ENCODE measurements at regions not wholly inside any gene's neighbourhood (a gene's known extent, or its start where the extent isn't known, plus 50 kb on each side); places are given as distances from the start of the nearest gene placed in this dataset.
A peak's percentile ranks its signal among the peaks of the same experiment; 100 is the strongest.
"Not testable (repeated sequence)": the region's sequence is repeated elsewhere in the genome, so short reads cannot be mapped to it uniquely, and the experiment has no call there.

GRCh38 chr3:10109-10996, 186.2 kb upstream of the CHL1 start:
- H3K27ac ChIP-seq; CTCF ChIA-PET; DNase-seq (ENCODE audit: low spot score); POLR2A ChIA-PET (ENCODE audit: low non-redundant PET): not testable (repeated sequence)

- POLR2A ChIA-PET (ENCODE audit: low non-redundant PET), result no interaction called here
- peak overlapping the region; percentile 75 for H3K27ac ChIP-seq
- peak; percentile 3 for DNase-seq (ENCODE audit: low spot score)
- no peak for TF ChIP-seq CTCF (conservative IDR thresholded peaks at IDR 0.05; ENCODE audit: low read depth)
- CTCF ChIA-PET, result no interaction called here
Observed at GRCh38 chr3:11734-12133, 184.8 kb upstream of the CHL1 start.

GRCh38 chr3:14652-15051, 181.9 kb upstream of the CHL1 start:
- no peak overlapping the region for H3K27ac ChIP-seq
- TF ChIP-seq CTCF (conservative IDR thresholded peaks at IDR 0.05; ENCODE audit: low read depth), result no peak
- DNase-seq (ENCODE audit: low spot score), result no peak
- CTCF ChIA-PET, result no interaction called here
- POLR2A ChIA-PET (ENCODE audit: low non-redundant PET), result no interaction called here

GRCh38 chr3:16366-16765, 180.2 kb upstream of the CHL1 start:
- no peak for TF ChIP-seq CTCF (conservative IDR thresholded peaks at IDR 0.05; ENCODE audit: low read depth)
- no peak for DNase-seq (ENCODE audit: low spot score)
- ChIA-PET POLR2A (ENCODE audit: low non-redundant PET) (no interaction called here), CTCF (no interaction called here)
- H3K27ac ChIP-seq, result no peak overlapping the region

- CTCF ChIA-PET, result no interaction called here
- DNase-seq (ENCODE audit: low spot score), result no peak
- no peak for TF ChIP-seq CTCF (conservative IDR thresholded peaks at IDR 0.05; ENCODE audit: low read depth)
- H3K27ac ChIP-seq, result no peak overlapping the region
- POLR2A ChIA-PET (ENCODE audit: low non-redundant PET), result no interaction called here
Observed at GRCh38 chr3:20421-20820, 176.1 kb upstream of the CHL1 start.

GRCh38 chr3:24006-24405, 172.6 kb upstream of the CHL1 start:
- no peak for TF ChIP-seq CTCF (conservative IDR thresholded peaks at IDR 0.05; ENCODE audit: low read depth)
- ChIA-PET CTCF (interaction anchor here (0.5 kb wide), 1 partner anchor 48 kb away, joined by 3 read pairs; no protein-coding TSS in a partner anchor), POLR2A (ENCODE audit: low non-redundant PET) (no interaction called here)
- H3K27ac ChIP-seq, result no peak overlapping the region
- DNase-seq (ENCODE audit: low spot score), result no peak

- no peak for TF ChIP-seq CTCF (conservative IDR thresholded peaks at IDR 0.05; ENCODE audit: low read depth)
- ChIA-PET CTCF (no interaction called here), POLR2A (ENCODE audit: low non-redundant PET) (no interaction called here)
- no peak for DNase-seq (ENCODE audit: low spot score)
- no peak overlapping the region for H3K27ac ChIP-seq
Observed at GRCh38 chr3:25056-25455, 171.5 kb upstream of the CHL1 start.

GRCh38 chr3:35985-36384, 160.6 kb upstream of the CHL1 start:
- POLR2A ChIA-PET (ENCODE audit: low non-redundant PET); DNase-seq (ENCODE audit: low spot score); H3K27ac ChIP-seq; CTCF ChIA-PET: not testable (repeated sequence)

- DNase-seq (ENCODE audit: low spot score); H3K27ac ChIP-seq; POLR2A ChIA-PET (ENCODE audit: low non-redundant PET): not testable (repeated sequence)
- CTCF ChIA-PET, result interaction anchor here (1.0 kb wide), 1 partner anchor 311 kb away, joined by 5 read pairs; no protein-coding TSS in a partner anchor
Observed at GRCh38 chr3:42871-43744, 153.5 kb upstream of the CHL1 start.

Data from RWPE1 (cell line).